Vagina (tissue), 2 donors: ENCODE measurements at regions not wholly inside any gene's neighbourhood (a gene's known extent, or its start where the extent isn't known, plus 50 kb on each side); places are given as distances from the start of the nearest gene placed in this dataset.

ENCODE experiments used
- DNase-seq, 2 donors: peaks; one replicate each; pipeline ENCODE4 v3.0.0-alpha.2; 2017; ENCODE audit errors: extremely low spot score in 2 of 2
- H3K27ac ChIP-seq: fragments of 200-600 bp; sonication (generic); one replicate; pipeline ENCODE4 v1.5.1; 2019
- H3K27me3 ChIP-seq: fragments of 200-600 bp; sonication (generic); one replicate; pipeline ENCODE4 v1.5.1; 2019
- H3K36me3 ChIP-seq, 2 donors: fragments of 200-600 bp; sonication (generic); one replicate each; pipeline ENCODE4 v1.5.1; 2017 to 2019
- H3K4me1 ChIP-seq: fragments of 200-600 bp; sonication (generic); one replicate; pipeline ENCODE4 v1.5.1; 2019
- H3K4me3 ChIP-seq, 2 donors: fragments of 200-600 bp; sonication (generic); 1 replicate in 1 of 2; 2 replicates in 1 of 2; pipeline ENCODE4 v1.5.1; 2016 to 2019
- H3K9me3 ChIP-seq: fragments of 200-600 bp; sonication (generic); one replicate; pipeline ENCODE4 v1.5.1; 2019
- POLR2A ChIP-seq, 2 donors: fragments of 450-650 bp; IDR thresholded peaks; one replicate each; pipeline ENCODE4 v1.6.1; 2017; ENCODE audit warnings: antibody characterized with exemption in 2 of 2, mild to moderate bottlenecking in 2 of 2, moderate library complexity in 2 of 2
- POLR2AphosphoS5 ChIP-seq, 2 donors: sonication (generic); formaldehyde crosslinking; IDR thresholded peaks; one replicate each; pipeline ENCODE4 v1.9.0; 2017; ENCODE audit warnings: antibody characterized with exemption in 2 of 2, mild to moderate bottlenecking in 2 of 2, low read depth in 1 of 2; ENCODE audit not compliant: insufficient read depth in 1 of 2
- intact Hi-C: fragments of 100-400 bp; cut with DNase I; formaldehyde crosslinking; loops from one replicate; pipeline ENCODE4 v1.15.1; 2023
- TF ChIP-seq, protein P1 (sequence below), 3 experiments: fragments of 450-650 bp in 2 of 3; fragments of 200-600 bp in 1 of 3; sonication (generic) in 1 of 3; IDR thresholded peaks; one replicate each; pipeline ENCODE4 v1.5.1; 2017 to 2019; ENCODE audit warnings: antibody characterized with exemption in 3 of 3, mild to moderate bottlenecking in 2 of 3, moderate library complexity in 2 of 3

DNA sequence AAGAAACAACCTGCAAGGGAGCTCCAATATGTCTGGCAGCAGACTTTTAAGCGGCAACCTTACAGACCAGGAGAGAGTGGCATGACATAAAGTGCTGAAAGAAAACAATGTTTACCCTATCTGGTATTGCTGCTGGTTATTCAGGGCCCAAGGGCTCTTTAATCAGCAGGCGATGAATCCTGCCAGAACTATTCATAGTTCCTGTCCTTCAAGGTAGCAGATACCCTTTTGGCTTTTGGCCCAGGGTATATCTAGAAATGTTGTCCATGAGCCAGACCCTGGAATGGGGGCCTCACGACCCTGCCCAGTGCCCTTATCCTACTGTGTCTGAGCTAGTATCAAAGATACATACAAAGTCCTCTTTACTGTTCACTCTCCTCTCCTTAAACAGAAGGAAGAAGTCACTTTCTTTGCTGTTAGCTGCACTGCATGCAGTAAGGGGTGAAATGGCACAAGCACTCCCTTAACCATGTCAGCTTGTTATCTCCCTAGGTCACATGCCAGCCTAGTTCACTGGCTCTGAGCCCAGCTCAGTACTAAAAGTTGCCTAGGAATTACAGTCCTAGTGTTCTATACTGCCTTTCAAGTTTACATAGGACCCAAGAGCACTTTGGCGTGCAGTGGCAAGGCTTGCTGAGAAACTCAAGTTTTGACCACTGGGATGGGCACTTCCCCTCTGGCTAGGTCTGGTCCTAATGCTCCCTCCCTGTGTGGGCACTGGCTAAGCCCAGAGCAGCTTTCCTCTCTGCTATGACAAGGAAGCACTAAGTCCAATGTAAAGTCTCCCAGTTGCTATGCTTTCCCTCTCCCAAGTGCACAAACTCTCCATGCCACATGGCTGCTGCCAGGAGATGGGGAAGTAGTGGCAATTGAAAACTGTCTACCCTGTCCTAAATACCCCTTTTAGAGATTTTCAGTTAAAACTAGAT, 122.0 kb downstream of the HTR1B start:
- no peak for DNase-seq
- Histone ChIP-seq H3K4me3 (no peak overlapping the region), H3K9me3 (no peaks in the 10 kb centered on the region), H3K27ac (no peak overlapping the region), H3K4me1 (no peaks in the 10 kb centered on the region), H3K36me3 (no peaks in the 10 kb centered on the region), H3K27me3 (no peaks in the 10 kb centered on the region)
- intact Hi-C loops = no loop called here
- TF ChIP-seq, protein P1, sequence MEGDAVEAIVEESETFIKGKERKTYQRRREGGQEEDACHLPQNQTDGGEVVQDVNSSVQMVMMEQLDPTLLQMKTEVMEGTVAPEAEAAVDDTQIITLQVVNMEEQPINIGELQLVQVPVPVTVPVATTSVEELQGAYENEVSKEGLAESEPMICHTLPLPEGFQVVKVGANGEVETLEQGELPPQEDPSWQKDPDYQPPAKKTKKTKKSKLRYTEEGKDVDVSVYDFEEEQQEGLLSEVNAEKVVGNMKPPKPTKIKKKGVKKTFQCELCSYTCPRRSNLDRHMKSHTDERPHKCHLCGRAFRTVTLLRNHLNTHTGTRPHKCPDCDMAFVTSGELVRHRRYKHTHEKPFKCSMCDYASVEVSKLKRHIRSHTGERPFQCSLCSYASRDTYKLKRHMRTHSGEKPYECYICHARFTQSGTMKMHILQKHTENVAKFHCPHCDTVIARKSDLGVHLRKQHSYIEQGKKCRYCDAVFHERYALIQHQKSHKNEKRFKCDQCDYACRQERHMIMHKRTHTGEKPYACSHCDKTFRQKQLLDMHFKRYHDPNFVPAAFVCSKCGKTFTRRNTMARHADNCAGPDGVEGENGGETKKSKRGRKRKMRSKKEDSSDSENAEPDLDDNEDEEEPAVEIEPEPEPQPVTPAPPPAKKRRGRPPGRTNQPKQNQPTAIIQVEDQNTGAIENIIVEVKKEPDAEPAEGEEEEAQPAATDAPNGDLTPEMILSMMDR (IDR thresholded peaks at IDR 0.05) = no peak
- TF ChIP-seq POLR2AphosphoS5 (IDR thresholded peaks at IDR 0.05; ENCODE audit: insufficient read depth in 1 of 2, low read depth in 1 of 2) = no peak
- TF ChIP-seq POLR2A (IDR thresholded peaks at IDR 0.05) = no peak

DNA sequence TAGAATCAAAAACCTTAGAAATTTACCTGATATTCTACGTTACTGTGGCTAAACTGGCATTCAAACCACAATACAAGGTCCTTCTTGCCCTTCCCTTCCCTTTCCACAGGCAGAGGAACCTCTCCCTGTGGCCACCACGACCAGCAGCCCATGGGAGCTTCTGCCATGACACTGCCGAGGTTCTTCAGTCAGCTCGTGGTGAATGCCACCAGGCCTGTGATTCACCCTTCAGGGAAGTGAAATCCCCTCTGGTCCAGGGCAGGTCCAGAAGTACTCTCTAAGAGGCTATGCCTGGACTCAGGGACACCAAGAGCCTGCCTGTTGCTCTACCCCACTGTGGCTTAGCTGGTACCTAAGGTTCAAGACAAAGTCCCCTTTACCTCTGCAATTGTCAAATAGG, 123.0 kb downstream of the HTR1B start:
- intact Hi-C loops = no loop called here
- DNase-seq = no peak
- Histone ChIP-seq H3K27me3 (no peaks in the 10 kb centered on the region), H3K36me3 (no peaks in the 10 kb centered on the region), H3K27ac (no peak overlapping the region), H3K4me3 (no peak overlapping the region), H3K4me1 (no peaks in the 10 kb centered on the region), H3K9me3 (no peaks in the 10 kb centered on the region)
- TF ChIP-seq POLR2AphosphoS5 (IDR thresholded peaks at IDR 0.05; ENCODE audit: insufficient read depth in 1 of 2, low read depth in 1 of 2) = no peak
- TF ChIP-seq, protein P1 (IDR thresholded peaks at IDR 0.05) = no peak
- TF ChIP-seq POLR2A (IDR thresholded peaks at IDR 0.05) = no peak

DNA sequence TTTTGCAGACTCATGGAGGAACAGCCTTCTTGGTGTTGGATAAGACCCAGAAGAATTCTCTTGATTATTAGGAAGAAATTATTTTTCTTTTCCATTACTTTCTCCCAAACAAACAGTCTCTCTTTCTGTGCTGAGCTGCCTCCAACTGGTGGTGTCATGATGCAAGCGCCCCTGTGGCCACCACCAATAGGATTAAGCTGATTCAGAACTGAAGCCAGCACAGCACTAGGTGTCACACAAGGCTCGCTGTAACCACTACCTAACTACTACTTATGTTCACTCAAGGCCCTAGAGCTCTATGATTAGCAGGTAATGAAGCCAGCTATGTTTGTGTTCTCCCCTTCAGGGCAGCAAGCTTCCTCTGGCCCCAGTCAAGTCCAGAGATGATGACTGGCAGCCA, 123.4 kb downstream of the HTR1B start:
- no peak overlapping the region for H3K27ac ChIP-seq
- intact Hi-C loops = no loop called here
- no peaks in the 10 kb centered on the region for H3K4me1 ChIP-seq
- H3K4me3 ChIP-seq = no peak overlapping the region
- no peaks in the 10 kb centered on the region for H3K27me3 ChIP-seq
- no peaks in the 10 kb centered on the region for H3K36me3 ChIP-seq
- DNase-seq = no peak
- no peaks in the 10 kb centered on the region for H3K9me3 ChIP-seq
- TF ChIP-seq POLR2A (IDR thresholded peaks at IDR 0.05) (no peak), POLR2AphosphoS5 (IDR thresholded peaks at IDR 0.05; ENCODE audit: insufficient read depth in 1 of 2, low read depth in 1 of 2) (no peak)
- TF ChIP-seq, protein P1 (IDR thresholded peaks at IDR 0.05) = no peak

DNA sequence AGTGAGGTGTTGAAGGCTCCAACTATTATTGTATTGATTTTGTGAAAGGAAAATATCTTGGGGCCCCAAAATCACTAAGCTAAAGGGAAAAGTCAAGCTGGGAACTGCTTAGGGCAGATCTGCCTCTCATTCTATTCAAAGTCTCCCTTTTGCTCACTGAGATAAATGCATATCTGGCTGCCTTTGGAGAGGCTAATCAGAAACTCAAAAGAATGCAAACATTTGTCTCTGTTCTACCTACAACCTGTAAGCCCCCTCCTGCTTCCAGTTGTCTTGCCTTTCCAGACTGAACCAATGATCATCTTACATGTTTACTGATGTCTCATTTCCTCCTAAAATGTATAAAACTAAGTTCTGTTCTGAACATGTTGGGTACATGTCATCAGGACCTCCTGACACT, 125.9 kb downstream of the HTR1B start:
- intact Hi-C loops = no loop called here
- H3K9me3 ChIP-seq = no peaks in the 10 kb centered on the region
- TF ChIP-seq POLR2A (IDR thresholded peaks at IDR 0.05) = no peak
- TF ChIP-seq, protein P1 (IDR thresholded peaks at IDR 0.05) = no peak
- no peak for TF ChIP-seq POLR2AphosphoS5 (IDR thresholded peaks at IDR 0.05; ENCODE audit: insufficient read depth in 1 of 2, low read depth in 1 of 2)
- no peak overlapping the region for H3K4me3 ChIP-seq
- DNase-seq = no peak
- H3K27ac ChIP-seq = no peak overlapping the region
- no peaks in the 10 kb centered on the region for H3K4me1 ChIP-seq
- no peaks in the 10 kb centered on the region for H3K36me3 ChIP-seq
- no peaks in the 10 kb centered on the region for H3K27me3 ChIP-seq

DNA sequence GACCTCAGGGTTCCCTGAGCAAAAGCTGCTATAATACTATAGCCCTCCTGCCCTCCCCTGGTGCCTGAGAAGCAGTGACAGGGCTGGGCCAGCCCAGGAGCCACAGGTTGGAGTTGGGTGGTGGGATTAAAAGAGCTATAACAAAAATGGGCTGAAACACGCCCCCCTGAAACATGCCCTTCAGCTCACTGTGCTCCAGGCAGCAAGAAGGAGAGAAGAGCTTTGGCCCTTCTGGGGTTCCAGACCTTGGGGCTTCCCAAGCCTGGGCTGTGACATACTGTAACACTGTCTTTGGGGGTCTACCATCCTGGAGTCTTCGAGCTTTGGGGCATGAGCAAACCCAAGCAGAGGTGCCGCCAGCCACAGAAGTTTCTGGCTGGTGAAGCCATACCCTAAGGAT, 129.2 kb downstream of the HTR1B start:
- Histone ChIP-seq H3K4me1 (no peaks in the 10 kb centered on the region), H3K27ac (no peak overlapping the region), H3K4me3 (no peak overlapping the region), H3K9me3 (no peaks in the 10 kb centered on the region), H3K27me3 (no peaks in the 10 kb centered on the region), H3K36me3 (no peaks in the 10 kb centered on the region)
- DNase-seq = no peak
- intact Hi-C loops = no loop called here
- no peak for TF ChIP-seq POLR2AphosphoS5 (IDR thresholded peaks at IDR 0.05; ENCODE audit: insufficient read depth in 1 of 2, low read depth in 1 of 2)
- TF ChIP-seq POLR2A (IDR thresholded peaks at IDR 0.05) = no peak
- TF ChIP-seq, protein P1 (IDR thresholded peaks at IDR 0.05) = no peak
